GM19468 (cell line): ENCODE measurements at regions not wholly inside any gene's neighbourhood (a gene's known extent, or its start where the extent isn't known, plus 50 kb on each side); places are given as distances from the start of the nearest gene placed in this dataset.

Experiments used
- ATAC-seq: cut with Tn5 transposase; IDR thresholded peaks from one replicate; pipeline ENCODE4 v1.9.1; 2021; ENCODE audit warnings: mild to moderate bottlenecking, moderate library complexity, moderate number of reproducible peaks; ENCODE audit not compliant: unreplicated experiment; ENCODE audit errors: extremely low read depth

DNA sequence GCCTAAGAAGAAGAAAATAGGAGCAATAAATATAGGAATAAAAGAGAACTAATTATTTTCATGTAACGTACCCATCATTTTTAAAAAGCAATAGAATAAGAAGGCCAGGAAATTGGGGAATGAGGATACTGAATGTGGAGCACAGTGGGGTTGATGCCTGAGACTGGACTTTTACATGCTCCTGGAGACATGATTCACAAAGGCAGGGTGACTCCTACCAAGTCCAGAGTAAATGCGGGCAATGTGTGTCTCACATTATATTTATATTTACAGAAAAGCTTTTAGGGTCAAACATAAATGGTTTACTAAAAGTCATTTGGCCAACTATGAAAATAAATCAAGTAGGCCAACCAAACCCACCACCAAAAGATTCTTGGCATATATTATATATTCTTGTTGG lies 87.9 kb upstream of the COL5A2 start:
- no peak for ATAC-seq

DNA sequence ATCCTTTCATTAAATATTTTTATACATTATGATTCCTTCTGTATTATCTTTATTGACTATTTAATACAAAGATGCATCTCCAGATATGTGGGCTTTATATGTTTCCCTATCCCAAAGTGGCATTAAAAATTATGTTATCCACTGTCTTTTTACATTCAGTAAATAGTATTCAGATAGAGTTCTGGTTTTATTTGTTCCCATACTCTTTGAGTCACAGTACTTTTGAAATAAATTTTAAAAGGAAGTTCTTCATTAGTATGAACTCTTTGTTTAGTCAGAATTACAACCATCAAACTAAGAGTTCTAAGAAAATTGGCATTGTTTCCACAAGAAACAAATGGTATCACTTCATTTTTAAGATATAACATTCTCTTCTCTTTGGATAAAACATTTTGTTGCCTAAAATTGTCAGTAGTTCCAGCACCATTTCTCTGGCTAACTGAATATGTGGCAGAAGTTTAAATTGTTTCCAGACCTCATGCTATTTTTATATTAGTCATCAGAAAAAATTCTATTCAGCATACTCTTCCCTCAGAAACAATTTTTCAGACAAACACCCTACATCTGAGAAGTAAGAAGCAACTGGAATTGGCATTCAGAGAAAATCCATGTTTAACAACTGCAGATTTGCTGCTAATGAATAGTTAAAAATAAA lies 88.5 kb upstream of the COL5A2 start:
- no peak for ATAC-seq

DNA sequence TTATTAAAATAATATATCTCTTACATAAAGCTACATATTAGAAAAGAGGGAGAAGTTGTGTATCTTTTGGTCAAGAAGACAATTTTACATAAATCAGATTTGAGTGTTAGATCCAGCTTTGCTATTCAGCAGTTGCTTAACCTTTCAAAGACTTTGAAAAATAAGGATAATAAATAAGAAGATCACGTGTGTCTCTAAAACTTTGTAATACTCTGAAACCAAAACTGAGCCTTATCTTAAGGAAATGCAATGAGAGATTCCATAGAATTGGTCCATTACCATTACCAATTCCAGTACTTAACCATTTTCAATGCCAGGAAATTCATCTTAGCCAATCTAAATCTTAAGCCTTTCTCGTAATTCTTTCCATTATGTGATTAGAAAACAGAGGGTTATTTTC lies 89.2 kb upstream of the COL5A2 start:
- ATAC-seq = no peak

DNA sequence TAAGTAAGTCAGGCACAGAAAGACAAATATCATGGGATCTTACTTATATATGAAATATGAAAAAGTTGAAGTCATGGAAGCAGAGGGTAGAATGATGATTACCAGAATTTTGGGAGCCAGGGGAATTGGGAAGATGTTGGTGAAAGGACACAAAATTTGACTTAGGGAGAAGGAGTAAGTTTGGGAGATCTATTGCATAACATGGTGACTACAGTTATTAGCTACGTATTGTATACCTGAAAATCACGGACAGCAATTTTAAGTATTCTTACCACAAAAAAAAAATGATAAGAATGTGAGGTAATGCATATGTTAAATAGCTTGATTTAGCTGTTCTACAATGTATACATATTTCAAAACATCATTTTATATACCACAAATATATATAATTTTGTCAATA lies 94.2 kb upstream of the COL5A2 start:
- ATAC-seq = no peak

DNA sequence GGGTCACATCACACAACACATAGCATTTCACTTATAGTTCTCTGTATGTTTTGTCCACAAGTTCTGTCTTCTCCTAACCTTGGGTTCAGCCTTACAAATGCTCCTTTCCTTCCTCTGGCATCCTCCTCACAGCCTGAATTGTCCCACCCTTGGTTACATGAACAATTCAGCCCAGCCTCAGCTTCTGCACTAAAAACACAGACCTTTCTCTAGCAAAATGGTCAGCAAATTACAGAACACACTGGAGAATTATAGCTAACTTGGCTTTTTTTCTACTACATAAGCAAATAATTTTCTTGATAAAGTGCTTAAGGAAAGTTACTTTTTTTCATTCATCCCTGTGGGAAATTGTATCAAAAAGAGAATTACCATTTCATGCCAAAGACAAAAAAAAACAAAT lies 94.8 kb upstream of the COL5A2 start:
- ATAC-seq = no peak

DNA sequence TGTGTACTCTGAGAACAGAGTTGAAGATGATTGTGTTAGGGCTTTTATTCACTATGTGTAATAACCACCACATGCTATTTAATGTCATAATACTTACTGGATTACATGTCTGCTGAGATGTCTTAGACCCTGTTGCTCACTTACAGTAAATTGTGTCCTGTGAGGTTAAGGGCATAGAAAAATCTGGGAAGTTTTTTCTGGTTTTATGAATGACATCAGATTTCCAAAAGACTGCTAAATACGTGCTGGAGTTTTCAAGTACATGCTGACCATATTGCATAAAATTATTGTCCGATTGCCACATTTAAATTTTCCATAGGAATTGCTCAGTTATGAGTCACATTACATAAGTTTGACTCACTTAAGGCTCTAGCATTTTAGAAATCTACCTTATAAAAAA lies 96.7 kb upstream of the COL5A2 start:
- ATAC-seq = no peak

DNA sequence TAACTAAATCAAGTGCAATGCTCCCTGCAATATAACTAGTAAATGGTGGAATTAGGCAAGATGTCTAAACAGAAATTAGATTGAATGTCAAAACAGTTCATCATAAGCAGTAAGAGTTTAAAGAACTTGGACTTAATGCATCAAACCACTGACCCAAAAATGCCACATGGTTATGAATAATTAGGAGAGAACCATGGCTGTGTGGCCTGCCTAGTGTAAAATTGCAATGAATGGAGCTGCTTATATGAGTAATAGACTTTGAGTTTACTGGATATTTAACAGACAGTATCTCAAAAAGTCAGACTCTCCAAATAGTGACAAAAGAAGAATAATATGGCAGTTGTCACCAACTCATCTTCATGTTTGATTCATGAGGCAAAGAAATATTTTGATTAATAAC lies 101.6 kb upstream of the COL5A2 start:
- ATAC-seq = no peak

DNA sequence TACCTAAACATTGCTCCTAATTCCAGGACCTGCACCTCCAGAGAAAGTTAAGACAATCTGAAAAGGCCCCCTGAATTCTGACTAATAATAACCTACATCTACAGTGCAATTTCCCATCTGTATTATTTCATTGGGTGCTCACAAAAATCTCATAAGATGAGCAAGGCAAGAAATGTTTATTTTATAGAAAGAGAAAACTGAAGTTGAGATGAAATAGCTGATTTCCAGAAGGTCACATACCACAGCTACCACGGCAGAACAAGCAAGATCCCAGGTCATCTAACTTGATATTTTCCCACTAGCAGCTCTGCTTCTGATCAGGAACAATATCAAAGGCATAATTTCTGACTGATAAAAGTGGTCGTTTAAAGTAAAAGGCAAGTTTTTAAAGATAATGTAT lies 105.8 kb upstream of the COL5A2 start:
- no peak for ATAC-seq

DNA sequence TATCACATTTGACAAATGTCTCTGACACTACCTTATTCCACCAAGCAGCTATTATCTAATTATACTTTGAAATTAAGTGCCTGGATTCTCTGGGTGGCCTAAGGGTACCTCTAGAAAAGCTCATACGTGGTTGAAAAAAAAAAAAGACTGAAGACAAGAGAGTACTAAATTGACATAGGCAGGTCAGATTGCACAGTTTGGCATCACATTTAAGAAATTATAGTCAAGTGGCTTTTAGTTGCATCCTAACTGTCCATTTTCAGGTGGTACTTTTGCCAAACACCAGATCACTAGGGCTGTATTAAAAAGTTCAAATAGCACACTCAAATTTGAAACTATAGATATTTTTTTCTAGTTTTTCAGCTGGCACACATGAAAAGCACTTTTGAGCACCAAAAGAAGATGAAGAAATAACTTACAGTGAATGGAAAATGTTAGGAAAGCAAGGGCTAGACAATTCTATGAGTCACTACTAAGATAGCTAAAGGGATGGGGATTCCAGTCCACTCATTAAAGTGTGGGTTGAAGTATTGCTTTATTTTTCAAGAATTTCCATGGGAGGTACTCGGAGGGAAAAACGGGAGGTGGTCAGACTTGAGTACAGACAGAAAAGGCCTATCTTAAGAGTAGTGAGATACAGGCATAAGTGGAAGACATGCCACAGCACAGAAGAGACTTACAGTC lies 106.5 kb upstream of the COL5A2 start:
- ATAC-seq = no peak

DNA sequence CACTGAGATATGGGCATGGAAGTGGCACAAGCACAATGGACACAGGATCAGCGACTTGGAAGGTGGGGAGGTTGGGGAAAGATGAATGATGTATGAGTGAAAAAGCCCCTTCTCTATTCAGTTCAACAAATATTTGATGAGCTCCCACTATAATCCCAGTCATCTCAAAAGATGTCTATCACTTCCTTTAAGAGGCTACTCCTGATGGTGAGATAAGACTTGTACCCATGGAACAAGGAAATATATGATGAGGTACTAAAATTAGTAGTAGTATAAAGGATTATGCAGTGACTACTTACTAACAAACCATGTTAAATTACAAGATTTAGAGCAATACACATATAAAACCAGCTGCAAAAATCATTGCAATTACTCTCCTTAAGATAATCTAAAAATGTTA lies 107.8 kb upstream of the COL5A2 start:
- no peak for ATAC-seq

DNA sequence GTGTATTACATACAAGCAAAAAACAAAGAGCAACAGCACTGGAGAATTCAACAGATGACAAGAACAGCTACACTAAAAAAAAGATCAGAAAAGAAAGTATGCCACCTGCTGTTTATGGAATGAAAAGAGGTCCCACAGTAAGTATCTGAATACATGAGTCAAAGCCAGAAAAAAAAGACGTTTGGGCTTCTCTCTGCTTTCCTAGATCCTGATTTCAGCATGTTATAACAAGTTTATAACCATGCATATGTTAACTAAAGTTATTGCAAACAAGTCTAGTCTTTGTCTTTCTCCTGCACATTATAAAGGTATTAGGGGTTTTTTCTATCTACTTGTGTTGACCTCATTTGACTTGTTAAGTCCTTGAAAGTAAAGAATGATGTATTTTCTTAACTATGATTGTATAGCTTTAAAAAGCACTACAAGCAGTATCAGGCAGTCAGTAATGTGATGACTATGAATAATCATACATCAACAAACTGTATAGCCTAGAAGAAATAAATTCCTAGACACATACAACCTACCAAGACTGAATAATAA lies 108.5 kb upstream of the COL5A2 start:
- no peak for ATAC-seq

DNA sequence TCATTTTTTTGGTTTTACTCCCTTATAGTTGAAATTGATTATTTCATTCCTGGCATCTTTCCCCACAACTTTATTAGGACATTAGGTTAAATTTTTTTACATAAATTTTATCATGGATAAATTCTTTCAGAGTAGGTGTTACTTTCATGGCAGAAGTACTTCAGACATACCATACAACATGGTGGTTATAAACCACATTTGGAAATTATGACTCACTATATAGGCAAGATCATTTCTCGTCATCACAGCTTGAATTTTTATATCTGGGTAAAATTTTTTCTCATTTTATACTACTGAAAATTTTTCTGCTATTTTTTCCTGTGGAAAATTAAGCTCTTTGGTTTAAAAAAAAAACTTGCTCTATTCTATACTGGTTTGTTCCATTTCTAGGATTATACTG lies 111.9 kb upstream of the COL5A2 start:
- no peak for ATAC-seq

DNA sequence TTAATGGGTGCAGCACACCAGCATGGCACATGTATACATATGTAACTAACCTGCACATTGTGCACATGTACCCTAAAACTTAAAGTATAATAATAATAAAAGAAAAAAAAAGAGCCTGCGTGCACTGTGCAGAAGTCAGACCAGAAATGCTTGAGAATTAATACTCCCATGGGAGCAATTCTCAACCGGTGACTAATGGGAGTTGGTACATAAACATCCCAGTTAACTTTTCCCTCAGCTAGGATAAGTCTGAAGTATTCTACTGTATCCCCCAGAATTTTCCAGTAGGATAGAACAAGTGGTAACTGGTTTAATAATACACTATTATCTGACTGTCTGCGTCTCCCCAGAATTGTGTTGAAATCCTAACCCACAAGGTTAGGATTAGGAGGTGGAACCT lies 113.6 kb upstream of the COL5A2 start:
- no peak for ATAC-seq

DNA sequence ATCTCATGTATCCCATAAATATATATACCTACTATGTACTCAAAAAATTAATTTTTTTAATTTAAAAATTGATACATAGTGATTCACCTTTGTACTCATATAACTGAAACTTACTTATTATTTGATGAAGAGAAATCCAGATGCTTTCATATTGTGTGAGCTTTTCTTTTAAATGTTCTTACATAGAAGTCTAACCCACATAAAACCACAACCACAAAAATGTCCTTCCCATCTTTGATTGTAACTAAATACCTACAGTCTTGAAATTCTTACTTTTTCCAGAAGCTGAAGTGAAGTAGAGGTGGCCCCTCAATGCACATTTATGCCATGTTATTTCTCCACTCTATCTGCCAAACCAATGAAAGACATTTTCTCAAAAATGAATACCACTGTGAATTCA lies 117.9 kb upstream of the COL5A2 start:
- ATAC-seq = no peak

DNA sequence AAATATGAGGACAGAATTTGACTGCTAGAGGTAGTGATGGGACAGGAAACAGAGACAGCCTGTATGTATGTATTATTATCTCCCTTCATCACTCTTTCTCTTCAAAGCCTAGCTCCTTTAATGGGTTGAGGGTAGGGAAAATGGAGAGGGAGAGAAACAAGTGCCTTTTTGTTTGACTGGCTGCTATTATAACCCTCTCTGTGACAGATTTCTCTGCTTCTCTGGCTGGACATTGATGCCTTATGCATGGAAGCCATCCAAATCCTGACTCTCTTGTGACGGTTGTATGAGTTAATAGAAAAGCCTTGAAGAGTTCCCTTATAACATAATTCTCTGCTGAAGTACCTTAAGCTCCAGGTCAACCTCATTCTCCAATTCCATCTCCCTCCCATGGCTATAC lies 118.5 kb upstream of the COL5A2 start:
- ATAC-seq = no peak

DNA sequence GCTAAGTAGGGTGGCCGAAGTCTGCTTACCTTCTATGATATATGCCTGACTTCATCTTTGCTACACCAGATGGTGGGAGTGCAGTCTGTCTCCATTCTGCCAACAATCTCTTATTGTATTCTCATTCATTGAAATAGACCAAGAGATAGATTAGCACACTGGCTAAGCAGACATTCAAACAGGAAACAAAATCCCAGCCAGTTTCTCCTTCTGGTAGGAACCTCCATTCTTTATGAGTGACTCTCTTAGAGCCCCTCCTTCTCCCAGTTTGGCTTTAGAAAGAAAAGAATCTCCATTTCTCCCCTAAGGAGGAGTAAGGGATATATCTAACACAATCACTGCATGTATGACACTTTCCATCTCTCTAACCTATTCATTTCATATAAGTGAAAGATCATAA lies 118.9 kb upstream of the COL5A2 start:
- no peak for ATAC-seq

DNA sequence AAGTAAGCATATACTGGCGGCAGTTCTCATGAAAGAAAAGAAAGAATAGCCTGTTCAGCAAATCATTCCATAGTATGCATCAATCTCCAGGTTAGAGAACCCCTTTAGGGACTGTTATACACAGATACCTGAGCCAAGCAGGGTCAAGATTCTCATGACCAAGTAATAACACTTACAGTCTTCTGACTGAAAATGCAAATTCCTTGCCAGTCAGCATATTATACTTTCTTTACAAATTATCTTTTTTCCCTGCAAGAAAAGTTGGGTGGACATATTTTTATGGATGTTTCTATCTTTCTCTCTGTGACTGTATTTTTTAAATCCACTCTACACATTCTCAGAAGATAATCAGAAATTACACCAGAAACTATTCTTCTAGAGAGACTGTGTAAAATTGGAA lies 120.4 kb upstream of the COL5A2 start:
- no peak for ATAC-seq

DNA sequence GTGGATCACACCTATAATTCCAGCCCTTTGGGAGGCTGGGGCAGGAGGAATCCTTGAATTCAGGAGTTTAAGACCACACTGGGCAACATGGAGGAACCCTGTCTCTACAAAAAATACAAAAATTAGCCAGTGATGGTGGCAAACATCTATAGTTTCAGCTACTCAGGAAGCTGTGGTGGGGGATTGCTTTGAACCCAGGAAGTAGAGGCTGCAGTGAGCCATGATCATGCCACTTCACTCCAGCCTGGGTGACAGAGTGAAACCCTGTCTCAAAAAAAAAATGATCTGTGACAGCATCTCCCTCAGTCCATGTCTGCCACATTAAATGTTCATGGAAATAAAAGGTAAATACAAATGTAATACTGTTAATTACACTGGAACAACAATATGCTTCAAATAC lies 121.4 kb upstream of the COL5A2 start:
- no peak for ATAC-seq

DNA sequence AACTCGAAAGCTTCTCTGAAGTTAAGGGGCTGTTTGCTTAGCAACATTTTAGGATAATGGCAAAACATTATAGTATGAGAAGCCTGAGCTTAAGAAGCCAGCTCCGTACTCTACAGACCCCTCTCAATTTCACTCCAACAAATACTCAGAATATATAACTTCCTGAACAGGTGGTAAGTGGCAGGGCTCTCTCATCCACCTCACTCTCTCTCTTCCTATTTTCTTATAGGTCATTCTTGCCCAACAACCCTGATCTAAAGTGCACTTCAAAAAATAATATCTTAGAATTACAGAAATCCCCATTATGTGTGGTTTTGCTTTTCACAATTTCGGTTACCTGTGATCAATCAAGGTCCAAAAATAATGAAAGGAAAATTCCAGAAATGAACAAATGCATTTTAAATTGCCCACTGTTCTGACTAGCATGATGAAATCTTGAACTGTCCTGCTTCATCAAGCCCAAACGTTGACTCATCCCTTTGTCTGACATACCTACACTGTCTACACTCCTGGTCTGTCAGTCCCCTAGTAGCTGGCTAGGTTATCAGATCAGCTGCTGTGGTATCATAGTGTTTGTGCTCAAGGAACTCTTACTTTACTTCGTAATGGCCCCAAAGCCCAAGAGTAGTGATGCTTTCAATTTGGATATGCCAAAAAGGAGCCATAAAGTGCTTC lies 122.8 kb upstream of the COL5A2 start:
- no peak for ATAC-seq

DNA sequence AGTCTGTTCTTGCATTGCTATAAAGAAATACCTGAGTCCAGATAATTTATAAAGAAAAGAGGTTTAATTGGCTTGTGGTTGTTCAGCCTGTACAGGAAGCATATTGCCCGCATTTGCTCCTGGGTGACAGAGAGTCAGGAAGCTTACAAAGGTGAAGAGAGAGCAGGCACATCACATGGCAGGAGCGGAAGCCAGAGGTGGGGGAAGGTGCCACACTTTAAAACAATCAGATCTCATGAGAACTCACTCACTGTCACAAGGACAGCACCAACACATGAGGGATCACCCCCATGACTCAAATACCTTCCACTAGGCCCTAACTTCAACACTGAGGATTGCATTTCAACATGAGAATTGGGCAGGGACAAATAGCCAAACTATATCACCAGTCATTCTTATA lies 124.8 kb upstream of the COL5A2 start:
- no peak for ATAC-seq

DNA sequence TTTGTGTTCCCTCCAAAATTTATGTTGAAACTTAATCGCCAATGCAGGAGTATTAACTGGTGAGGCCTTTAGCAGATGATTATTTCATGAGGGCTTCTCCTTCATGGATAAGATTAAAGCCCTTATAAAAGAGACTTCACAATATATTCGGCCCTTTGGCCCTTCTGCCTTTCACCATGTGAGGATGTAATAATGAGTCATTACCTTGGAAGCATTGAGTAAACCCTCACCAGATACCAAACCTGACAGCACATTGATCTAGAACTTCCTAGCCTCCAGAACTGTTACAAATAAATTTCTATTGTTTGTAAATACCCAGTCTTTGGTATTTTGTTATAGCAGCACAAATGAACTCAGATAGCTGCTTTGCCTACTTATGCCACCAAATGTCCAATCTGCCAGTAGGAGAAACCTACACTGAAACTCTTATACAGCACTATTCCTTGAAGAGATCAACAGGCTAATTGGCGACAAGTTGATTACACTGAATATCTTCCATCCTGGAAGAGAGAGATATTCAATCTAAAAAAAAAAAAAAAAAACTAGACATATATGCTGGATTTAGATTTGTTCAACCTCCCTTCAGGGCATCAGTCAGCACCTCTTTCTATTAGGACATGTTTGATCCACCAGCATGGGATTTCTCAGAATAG lies 125.9 kb upstream of the COL5A2 start:
- no peak for ATAC-seq
